Hypothalamus (tissue), 51 donors: ENCODE measurements at regions not wholly inside any gene's neighbourhood (a gene's known extent, or its start where the extent isn't known, plus 50 kb on each side); places are given as distances from the start of the nearest gene placed in this dataset.
"Not testable (repeated sequence)": the region's sequence is repeated elsewhere in the genome, so short reads cannot be mapped to it uniquely, and the experiment has no call there.

ENCODE experiments used
- DNase-seq, 51 donors: peaks; one replicate each; lab custom pipeline; 2025; lab: John Stamatoyannopoulos, UW

- DNase-seq, result no peak
These were observed 385.1 kb upstream of the RPS23 start for GRCh38 chr5:82663225-82663624.

- no peak for DNase-seq
These were observed 384.2 kb upstream of the RPS23 start for GRCh38 chr5:82662340-82662739.

GRCh38 chr5:82661933-82662332, 383.8 kb upstream of the RPS23 start:
- DNase-seq, result no peak

GRCh38 chr5:82661462-82661861, 383.3 kb upstream of the RPS23 start:
- no peak for DNase-seq

- DNase-seq, result no peak
These were observed 381.0 kb upstream of the RPS23 start for GRCh38 chr5:82659115-82659514.

GRCh38 chr5:82657033-82657699, 379.0 kb upstream of the RPS23 start:
- DNase-seq, result no peak

- DNase-seq, result no peak
These were observed 378.2 kb upstream of the RPS23 start for GRCh38 chr5:82656341-82656761.

- DNase-seq, result no peak
These were observed 376.9 kb upstream of the RPS23 start for GRCh38 chr5:82655078-82655477.

- no peak for DNase-seq
These were observed 371.8 kb upstream of the RPS23 start for GRCh38 chr5:82649943-82650342.

- no peak for DNase-seq
These were observed 366.6 kb upstream of the RPS23 start for GRCh38 chr5:82644766-82645165.

GRCh38 chr5:82644229-82644628, 366.1 kb upstream of the RPS23 start:
- no peak for DNase-seq

GRCh38 chr5:82642313-82642712, 364.2 kb upstream of the RPS23 start:
- no peak for DNase-seq

- peak in 43 of 51 donors; percentile 0 to 91 (median 30) for DNase-seq
These were observed 363.3 kb upstream of the RPS23 start for GRCh38 chr5:82641331-82642003.

GRCh38 chr5:82640916-82641315, 362.8 kb upstream of the RPS23 start:
- DNase-seq, result peak in 9 of 51 donors; percentile 0 to 73 (median 3)

- DNase-seq, result no peak
These were observed 361.4 kb upstream of the RPS23 start for GRCh38 chr5:82639393-82640144.

- DNase-seq, result no peak
These were observed 358.4 kb upstream of the RPS23 start for GRCh38 chr5:82636591-82636990.

- no peak for DNase-seq
These were observed 357.6 kb upstream of the RPS23 start for GRCh38 chr5:82635561-82636288.

- no peak for DNase-seq
These were observed 350.3 kb upstream of the RPS23 start for GRCh38 chr5:82628364-82628910.

GRCh38 chr5:82626905-82627591, 348.9 kb upstream of the RPS23 start:
- DNase-seq, result not testable (repeated sequence)

- not testable (repeated sequence) for DNase-seq
These were observed 347.9 kb upstream of the RPS23 start for GRCh38 chr5:82626012-82626411.
